Non-pigmented ciliary epithelial cell (primary cell): ENCODE measurements at regions not wholly inside any gene's neighbourhood (a gene's known extent, or its start where the extent isn't known, plus 50 kb on each side); places are given as distances from the start of the nearest gene placed in this dataset.
A peak's percentile ranks its signal among the peaks of the same experiment; 100 is the strongest.

Source experiments
- DNase-seq: peaks from one replicate; pipeline ENCODE4 v3.0.0-alpha.2; 2010; ENCODE audit warnings: low read depth

DNA sequence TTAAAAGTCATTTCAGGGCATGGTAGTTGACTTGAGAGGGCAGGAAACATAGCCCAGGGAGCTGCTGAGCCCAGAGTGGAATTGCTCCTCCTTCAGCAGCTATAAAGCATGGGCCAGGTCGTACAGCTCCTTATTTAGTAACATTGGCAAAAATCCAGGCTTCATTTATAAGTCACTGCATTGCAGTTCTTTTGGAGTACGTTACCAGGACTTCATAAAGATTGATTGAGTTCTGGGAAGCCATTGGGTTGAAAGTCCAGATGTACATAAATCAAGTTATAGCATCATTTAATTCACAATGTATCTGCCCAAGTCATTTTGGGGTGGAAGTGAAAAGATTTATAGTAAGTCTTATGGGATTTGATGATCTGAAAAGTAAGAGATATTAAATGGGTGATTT is 53.0 kb upstream of the ANKEF1 start:
- DNase-seq: no peak

DNA sequence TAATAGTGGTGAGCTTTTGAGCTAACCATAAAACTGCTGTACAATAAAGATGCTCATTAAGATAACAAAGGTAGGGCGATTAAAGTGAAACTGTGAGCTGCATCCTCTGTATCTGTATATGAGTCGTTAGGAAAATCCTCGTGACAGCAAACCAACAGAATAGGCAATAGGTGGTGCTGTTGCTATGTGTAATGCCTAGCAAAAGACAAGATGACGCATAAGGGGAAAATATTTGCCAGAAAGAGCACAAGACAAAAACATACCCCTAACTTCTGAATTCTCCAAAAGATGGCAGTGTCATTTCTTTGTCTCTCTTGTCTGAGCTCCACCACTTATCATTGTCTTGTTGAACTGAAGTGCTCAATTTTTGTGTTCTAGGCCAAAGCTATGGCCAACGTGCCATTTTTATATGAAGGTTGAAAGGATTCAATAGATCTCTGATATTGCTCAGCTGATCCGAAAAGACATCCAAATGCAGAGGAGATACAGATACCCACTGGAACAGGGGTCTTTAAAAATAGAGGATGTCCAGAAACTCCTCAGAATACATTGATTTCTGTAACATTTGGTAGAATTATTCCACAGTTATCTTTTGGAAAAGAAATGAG is 56.3 kb upstream of the ANKEF1 start:
- DNase-seq: peak; percentile 74

DNA sequence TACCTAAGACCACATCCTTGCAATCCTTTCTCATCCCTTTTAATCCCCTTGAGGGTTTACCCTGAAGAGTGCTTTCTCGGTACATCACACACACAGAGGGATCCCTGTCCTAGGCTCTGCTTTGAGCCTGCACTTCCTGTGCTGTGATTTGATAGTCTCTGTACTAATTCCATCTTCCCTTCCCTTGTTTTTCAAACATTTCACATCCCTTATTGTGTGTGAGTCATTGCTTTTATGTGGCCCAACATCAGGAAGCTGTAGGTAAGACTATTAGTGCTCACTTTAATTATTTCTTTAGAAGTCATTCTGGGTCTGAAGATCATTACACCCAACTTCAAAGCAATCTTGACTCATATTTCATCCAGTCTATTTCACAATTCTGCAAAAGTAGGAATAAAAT is 57.2 kb upstream of the ANKEF1 start:
- no peak for DNase-seq

DNA sequence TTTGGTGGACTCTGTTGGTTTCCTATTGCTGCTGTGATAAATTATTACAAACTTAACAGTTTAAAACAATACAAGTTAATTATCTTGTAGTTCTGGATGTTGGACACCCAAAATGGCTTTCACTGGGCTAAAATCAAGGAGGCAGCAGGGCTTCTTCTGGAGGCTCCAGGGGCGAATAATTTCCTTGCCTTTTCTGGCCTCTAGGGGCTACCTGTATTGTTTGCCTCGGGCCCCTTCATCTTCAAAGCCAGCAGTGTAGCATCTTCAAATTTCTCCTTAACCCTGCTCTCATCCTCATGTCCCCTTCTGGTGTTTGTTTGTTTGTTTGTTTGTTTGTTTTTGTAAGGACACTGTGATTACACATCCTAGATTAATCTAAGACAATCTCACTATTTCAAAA is 60.5 kb upstream of the ANKEF1 start:
- no peak for DNase-seq

DNA sequence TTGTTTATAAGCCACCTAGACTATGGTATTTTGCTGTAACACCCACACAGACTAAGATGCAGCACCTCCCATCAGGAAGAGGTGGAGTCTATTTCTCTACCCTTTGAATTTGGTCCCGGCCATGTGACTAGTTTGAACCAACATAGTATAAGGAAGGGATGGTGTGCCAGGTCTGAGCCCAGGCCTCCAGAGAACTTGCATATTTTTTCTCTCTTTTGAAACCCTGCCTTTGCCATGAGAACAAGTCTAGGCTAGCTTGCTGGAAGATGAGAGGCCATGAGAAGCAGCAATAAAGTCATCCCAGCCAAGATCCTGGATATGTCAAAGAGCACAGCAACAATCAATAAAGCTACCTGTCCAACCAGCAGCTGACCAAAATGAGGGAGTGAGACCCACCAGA is 63.0 kb upstream of the ANKEF1 start:
- no peak for DNase-seq

DNA sequence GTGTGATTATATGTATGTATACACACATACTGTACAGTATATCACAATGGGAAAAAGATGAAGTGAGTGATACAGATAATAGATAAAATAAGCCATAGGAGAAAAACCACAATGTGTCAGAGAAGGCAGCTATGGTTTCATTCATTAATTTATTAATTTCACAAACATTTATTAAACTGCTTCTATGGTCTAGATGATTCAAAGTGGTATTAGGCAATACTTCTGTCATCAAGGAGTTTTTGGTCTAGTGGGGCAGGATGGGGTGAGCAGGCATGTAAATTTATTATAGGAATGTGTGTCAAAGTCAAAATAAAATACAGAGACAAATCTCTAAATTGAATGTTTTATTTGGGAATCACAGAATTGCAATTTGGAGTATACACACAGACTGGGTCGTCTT is 65.2 kb upstream of the ANKEF1 start:
- DNase-seq: no peak

DNA sequence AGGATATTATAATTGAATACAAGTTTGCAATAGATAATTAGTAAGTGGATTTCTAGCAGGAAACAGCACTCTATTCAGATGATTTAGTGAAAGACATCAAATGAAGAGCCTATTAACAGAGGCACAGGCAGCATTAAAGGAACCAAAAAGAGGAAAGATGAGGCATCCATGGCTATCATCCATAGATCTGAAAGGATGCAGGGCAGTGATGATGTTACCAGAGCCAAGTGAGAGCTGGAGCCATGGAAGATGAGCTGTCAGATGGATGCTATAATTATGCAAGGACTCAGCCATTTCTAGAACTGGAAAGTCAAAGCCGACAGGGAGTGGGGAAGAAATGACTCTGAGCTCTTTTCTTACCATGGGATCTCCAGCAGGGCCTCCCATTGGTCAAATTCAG is 66.8 kb upstream of the ANKEF1 start:
- DNase-seq: no peak

DNA sequence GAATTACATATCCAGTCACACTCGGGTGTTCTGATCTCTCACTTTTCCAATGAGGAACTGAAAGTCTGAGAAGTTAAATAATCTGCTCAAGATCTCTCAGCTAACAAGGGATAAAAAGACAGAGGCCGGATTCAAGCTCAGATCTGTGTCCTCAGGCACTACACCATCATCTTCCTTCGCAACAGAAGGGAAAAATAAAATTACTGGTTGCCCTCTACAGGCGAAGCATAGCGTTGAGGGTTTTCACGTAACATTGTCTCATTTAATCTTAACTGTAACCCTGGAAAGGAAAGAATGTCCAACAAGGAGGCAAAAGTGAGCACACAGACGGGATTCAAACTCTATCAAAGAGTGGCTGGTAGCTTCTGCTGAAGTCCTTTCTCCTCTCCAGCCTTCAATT is 67.8 kb upstream of the ANKEF1 start:
- no peak for DNase-seq

DNA sequence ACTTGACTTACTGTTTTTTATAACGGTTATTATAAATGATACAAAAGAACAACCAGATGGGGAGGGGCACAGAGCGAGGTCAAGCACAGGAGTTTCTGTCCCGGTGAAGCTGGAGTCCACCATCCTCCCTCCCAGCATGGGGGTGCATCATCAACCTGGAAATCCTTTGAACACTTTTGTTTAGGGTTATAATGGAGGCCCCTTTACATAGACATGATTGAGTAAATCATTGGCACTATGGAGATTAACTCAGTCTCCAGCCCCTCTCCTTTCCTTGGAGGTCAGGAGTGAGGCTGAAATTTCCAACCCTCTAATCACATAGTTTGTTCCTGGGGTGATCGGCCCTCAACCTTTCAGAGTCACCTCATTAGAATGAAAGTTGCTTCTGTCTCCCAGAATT is 71.8 kb upstream of the ANKEF1 start:
- DNase-seq: no peak

DNA sequence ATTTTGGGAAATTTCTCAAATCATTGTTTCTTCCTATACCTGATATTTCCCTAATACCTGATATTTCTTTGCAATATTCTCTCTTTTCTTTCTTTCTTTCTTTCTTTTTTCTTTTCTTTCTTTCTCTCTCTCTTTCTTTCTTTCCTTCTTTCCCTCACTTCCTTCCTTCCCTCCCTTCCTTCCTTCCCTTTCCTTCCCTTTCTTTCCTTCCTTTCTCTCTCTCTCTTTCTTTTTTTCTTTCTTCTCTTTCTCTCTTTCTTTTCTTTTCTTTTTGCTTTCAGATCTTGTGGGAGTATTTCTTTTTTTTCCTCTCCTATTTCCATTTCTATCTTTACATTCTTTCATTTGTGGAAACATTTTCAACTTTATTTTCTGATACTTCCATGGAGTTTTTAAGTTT is 76.1 kb upstream of the ANKEF1 start:
- no peak for DNase-seq

DNA sequence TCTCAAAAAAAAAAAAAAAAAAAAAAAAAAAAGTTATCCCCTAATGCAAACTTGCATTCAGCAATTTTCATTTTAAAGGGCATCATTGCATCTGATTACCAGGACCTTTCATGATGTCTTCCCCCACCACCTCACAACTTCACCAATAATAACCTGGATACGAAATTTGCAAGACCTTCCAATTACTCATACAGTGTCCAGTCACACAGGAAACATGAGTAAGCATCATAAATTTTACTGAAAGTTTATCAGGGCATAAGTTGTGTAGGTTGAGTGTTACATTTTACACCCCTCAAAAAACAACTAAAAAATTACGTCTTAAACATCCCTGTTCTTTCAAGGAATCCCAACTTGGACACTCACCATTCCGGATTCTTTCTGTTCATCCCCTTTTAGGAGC is 79.1 kb upstream of the ANKEF1 start:
- DNase-seq: no peak

DNA sequence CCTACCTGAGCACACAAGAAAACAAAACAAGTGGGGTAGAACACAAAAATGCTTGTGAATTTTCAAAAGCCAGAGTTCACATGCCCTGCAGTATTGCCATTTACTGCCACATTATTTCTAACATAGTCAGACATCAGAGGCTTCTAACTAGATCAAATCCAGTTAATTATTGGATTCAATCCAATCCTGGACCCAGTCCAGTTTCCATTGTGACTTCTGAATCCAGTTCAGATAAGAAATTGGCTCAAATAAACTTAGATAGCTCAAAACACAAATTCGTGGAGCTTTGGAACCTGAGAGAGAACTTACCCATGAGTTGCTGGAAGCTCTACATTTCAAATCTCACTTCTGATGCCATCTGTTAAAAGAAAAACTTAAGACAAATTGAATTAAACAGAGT is 85.2 kb upstream of the ANKEF1 start:
- DNase-seq: no peak

DNA sequence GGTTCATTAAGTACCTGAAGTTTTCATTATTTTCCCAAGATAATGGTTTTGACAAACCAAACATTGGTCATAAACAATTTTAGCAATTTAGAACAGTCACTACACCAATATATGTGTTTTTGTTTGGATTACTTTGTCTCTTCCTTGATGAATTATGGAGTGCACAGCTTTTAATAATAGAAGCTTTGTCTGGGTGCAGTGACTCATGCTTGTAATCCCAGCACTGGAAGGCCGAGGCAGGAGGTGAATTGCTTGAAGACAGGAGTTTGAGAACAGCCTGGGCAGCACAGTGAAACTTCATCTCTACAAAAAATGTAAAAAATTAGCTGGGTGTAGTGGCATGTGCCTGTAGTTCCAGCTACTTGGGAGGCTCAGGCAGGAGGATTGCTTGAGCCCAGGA is 89.4 kb upstream of the ANKEF1 start:
- DNase-seq: no peak

DNA sequence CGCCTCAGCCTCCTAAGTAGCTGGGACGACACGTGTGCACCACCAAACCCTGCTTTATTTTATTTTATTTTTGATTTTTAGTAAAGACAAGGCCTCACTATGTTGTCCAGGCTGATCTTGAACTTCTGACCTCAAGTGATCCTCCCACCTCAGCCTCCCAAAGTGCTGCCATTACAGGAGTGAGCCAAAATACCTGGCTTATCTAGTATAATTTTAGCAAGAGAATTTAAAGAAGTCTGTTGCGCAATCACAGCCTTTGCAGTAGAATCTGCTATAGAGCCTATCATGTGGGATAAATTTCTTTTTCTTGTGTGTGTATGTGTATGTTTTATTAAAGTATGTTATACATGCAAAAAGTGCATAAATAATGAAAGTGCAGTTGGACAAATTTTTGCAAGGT is 92.1 kb upstream of the ANKEF1 start:
- DNase-seq: no peak

DNA sequence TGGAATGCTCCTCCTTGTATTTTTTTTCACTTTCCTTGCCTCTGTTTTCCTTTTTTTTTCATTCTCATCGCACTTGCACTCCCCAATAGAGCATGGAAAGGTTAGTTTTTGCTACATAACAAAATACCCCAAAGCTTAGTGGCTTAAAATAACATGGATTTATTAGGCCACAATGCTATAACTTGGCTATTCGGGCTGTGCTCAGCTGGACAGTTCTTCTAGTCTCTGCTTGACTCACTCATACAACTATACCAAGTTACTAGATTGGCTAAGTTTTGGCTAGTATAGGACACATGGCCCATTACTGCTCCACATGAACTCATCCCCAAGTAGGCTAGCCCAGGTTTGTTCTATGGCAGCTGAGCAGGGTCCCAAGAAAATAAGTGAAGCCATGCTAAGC is 94.5 kb upstream of the ANKEF1 start:
- no peak for DNase-seq

DNA sequence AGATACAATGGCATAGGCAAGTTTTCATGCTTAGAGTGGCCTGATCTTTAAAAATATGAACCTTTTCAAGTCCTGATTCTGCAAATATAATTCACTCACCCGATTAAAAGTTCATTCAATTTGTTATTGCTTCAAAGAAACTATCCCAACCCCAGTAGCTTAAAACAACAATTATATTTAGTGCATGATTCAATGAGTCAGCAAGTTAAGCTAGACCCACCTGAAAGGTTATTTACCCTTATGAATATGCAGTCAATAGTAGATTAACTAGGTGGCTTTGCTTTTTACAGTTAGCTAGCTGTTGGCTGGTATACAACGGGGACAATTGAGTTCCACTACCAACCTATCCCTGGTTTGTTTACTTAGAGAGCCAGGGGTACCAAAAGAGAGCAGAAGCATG is 95.6 kb upstream of the ANKEF1 start:
- DNase-seq: no peak

DNA sequence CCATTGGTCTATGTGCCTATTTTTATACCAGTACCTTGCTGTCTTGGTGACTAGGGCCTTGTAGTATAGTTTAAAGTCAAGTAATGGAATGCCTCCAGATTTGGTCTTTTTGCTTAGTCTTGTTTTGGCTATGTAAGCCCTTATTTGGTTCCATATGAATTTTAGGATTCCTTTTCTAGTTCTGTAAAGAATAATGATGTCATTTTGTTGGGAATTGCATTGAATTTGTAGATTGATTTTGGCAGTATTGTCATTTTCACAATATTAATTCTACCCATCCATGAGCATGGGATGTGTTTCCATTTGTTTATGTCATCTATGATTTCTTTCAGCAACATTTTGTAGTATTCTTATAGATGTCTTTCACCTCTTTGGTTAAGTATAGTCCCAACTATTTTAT is 96.4 kb upstream of the PAK5 start:
- DNase-seq: no peak

DNA sequence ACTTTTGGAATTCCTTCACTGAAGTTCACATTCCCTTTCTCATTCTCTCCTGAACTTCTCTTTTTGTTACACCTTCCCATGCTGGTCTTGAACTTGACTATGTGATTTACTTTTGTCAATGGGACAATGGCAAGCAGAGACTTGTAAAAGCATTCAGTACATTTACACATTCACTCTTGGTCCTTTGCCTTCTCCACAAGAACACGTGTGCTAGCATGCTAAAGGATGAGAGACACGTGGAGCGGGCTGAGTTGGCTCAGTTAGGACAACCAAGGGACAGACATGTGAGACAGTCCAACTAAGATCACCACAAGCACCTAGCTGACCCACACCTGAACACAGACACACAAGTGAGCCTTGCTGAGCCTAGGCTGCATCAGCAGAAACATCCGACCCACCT is 91.3 kb upstream of the PAK5 start:
- DNase-seq: no peak

DNA sequence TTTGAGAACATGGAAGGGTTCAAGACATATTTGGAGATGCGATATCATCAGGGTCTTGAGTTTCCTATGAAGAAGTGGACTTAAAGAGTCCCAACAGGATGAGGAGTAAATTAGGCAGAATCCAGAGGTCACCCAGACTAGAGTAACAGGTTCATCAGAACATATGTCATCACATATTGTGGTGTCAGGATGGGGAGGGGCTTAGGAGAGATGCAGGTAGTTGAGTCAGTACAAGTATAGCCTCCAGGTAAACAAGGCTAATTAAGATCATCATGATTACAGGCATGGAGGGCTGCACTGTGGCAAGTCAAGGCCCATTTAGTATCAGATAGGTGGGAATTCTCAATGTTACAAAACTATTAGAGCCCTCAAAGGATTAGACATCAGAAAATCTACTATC is 90.1 kb upstream of the PAK5 start:
- no peak for DNase-seq

DNA sequence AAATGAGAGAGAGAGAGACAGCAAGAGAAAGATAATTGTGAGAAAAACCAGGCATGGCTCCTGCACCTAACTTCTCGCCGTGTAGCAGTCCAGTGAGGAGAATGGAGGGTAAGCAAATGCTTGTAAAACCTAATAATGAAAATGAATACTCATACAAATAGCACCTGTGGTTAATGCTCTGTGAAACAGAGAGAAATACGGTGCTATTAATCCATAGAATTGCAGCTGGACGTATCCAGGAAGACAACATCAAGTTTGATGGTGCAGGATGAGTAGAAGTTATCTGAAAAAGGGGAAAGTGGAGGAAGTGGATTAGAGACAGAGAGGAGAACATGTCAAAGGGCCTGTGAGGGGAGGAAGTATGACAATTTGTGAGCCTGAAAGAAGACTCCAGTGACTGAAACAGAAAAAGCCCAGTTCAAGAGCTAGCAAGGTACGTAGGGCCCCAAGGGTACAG is 89.4 kb upstream of the PAK5 start:
- DNase-seq: no peak

DNA sequence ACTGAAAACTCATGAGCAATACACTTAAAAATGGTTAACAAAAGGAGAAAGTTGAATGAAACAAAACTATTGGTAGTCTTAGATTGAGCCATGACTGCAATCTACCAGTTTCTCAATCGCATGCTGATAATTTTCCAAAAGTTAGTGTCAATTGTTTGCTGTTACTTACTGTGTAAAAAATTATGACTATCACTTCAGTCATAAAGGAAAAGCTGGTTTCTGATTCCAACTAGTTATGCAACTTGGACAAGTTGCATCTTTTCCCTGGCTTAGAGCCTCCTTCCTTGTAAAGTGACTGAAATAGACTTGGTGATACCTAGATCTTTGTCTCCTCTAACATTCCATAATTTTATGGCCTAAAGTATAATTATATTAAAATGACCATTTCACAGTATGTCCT is 88.3 kb upstream of the PAK5 start:
- DNase-seq: no peak

DNA sequence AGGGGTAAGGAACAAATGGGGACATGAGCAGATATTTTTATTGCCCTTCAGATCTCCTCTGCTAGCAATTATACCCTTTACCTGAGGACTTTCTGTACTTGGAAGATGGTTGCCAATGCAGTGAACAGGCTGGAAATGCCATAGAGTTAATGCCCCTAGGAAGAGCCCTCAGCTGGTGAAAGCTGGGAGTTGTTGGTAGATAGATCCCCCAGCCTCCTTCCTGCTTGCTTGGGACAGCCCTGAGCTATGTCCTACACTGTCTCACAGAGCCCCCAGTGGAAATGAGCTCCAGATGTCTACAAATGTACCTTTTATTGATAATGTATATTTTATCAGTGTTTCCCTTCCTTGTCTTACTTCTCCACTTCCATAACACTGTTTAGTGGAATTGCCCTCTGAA is 87.6 kb upstream of the PAK5 start:
- no peak for DNase-seq

DNA sequence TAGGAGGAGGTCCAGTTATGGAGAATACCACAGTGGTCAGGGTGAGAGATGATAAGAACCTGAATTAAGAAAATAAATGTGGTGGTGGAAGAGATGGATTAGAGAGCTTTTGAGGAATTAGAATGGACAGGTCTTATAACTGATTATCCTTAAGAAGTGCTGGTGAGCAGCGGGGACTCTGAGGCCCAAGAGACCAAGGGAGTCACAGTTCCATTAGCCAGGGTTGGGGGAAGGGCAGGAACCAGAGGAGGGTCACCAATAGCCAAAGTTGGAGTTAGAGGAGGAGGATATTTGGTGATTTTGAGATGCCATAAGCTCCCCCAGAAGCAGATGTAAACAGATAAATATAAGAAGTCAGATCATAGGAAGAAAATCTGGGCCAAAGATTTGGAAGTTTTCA is 87.1 kb upstream of the PAK5 start:
- no peak for DNase-seq

DNA sequence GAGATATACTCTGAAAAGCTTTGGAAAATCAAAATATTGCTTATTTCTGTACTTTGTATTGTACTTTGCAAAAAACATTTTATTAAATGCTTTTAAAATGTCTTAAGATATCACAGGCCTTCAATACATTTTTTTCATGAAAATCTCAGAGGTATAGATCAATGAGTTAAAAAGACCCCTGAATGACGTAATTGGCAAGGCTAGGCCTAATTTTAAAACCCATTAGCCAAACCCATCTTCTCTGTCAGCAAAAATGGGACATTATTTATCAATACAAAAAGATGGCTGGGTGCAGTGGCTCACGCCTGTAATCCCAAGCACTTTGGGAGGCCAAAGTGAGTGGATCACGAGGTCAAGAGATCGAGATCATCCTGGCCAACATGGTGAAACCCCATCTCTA is 84.8 kb upstream of the PAK5 start:
- DNase-seq: no peak

DNA sequence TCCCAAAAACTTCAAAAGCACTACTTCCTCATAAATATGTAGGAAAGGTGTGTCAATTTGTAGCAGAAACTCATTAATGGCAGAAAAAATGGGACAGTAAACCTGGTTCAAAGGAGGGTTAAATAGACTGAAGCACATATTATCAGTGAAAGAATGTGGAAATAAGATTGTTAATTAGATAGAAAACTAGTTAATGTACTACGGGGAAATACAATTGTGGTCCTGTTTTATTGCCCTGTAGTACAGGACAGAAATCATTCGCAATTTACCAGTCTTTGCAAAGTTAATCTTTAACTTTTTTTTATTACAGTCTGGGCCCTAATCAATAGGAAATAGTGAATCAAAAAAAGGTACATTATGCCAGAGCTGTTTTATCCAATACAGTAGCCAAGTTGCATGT is 82.0 kb upstream of the PAK5 start:
- no peak for DNase-seq
